Testis (tissue), 2 donors: ENCODE measurements at regions not wholly inside any gene's neighbourhood (a gene's known extent, or its start where the extent isn't known, plus 50 kb on each side); places are given as distances from the start of the nearest gene placed in this dataset.

Source experiments
- CTCF ChIP-seq, 3 experiments: fragments of 450-650 bp in 2 of 3; fragments of 200-600 bp in 1 of 3; sonication (generic) in 1 of 3; IDR thresholded peaks; one replicate each; pipeline ENCODE4 v1.5.1; 2016 to 2019; ENCODE audit warnings: antibody characterized with exemption in 3 of 3, mild to moderate bottlenecking in 2 of 3, moderate library complexity in 1 of 3
- POLR2A ChIP-seq: fragments of 450-650 bp; IDR thresholded peaks from one replicate; pipeline ENCODE4 v1.6.1; 2017; ENCODE audit warnings: antibody characterized with exemption, mild to moderate bottlenecking, moderate library complexity

- no peak for TF ChIP-seq POLR2A
- no peak for TF ChIP-seq CTCF (IDR thresholded peaks at IDR 0.05)
Measured at GRCh38 chr20:60658681-60659080, 593.4 kb upstream of the CDH4 start.
